ENCODE measurements at regions not wholly inside any gene's neighbourhood (a gene's known extent, or its start where the extent isn't known, plus 50 kb on each side); places are given as distances from the start of the nearest gene placed in this dataset.

- TF ChIP-seq CTCF (IDR thresholded peaks at IDR 0.05; ENCODE audit: poor library complexity, severe bottlenecking) (no peak), POLR2AphosphoS5 (IDR thresholded peaks at IDR 0.05) (no peak), EZH2 (IDR thresholded peaks at IDR 0.05; ENCODE audit: borderline replicate concordance, insufficient read depth, low read length, poor library complexity, severe bottlenecking) (no peak), TAF1 (IDR thresholded peaks at IDR 0.05; ENCODE audit: low read depth) (no peak), EP300 (conservative IDR thresholded peaks at IDR 0.05; ENCODE audit: poor library complexity, severe bottlenecking) (no peak), MXI1 (conservative IDR thresholded peaks at IDR 0.05; ENCODE audit: poor library complexity, severe bottlenecking) (no peak), REST (IDR thresholded peaks at IDR 0.05; ENCODE audit: borderline replicate concordance) (no peak), SMC3 (conservative IDR thresholded peaks at IDR 0.05; ENCODE audit: poor library complexity) (no peak)
Observed at GRCh38 chr12:43112101-43112920, 439.7 kb downstream of the ADAMTS20 start.
